OCI-LY7 (cell line): ENCODE measurements at regions not wholly inside any gene's neighbourhood (a gene's known extent, or its start where the extent isn't known, plus 50 kb on each side); places are given as distances from the start of the nearest gene placed in this dataset.

Source experiments
- BruUV-seq: library from RNA; stranded (reverse); fragments of 400-500 nt; replicated peaks from 2 replicates; lab custom pipeline; 2021; lab: Mats Ljungman, UMichigan
- CTCF ChIA-PET: fragments of 300-600 bp; sonication (Branson Sonifier 250); formaldehyde crosslinking; loops from one replicate; lab custom pipeline; 2022; ENCODE audit warnings: antibody characterized with exemption; ENCODE audit not compliant: unreplicated experiment; lab: Charles Lee
- POLR2A ChIA-PET: fragments of 300-600 bp; sonication (Branson Sonifier 250); formaldehyde crosslinking; loops from one replicate; lab custom pipeline; 2022; ENCODE audit warnings: antibody characterized with exemption; lab: Charles Lee
- DNase-seq: peaks from one replicate; pipeline ENCODE4 v3.0.0-alpha.2; 2015; ENCODE audit warnings: low spot score
- H2AFZ ChIP-seq: fragments of 200-600 bp; sonication (generic), shearing (Covaris generic); 2 replicates; pipeline ENCODE4 v1.6.1; 2014; ENCODE audit warnings: mild to moderate bottlenecking, antibody characterized with exemption, low read length, moderate library complexity
- H3K27ac ChIP-seq: fragments of 200-600 bp; sonication (generic); 2 replicates; pipeline ENCODE4 v1.5.1; 2014; ENCODE audit warnings: mixed run types, low read depth, mild to moderate bottlenecking, moderate library complexity, low read length, inconsistent platforms; ENCODE audit not compliant: poor library complexity, severe bottlenecking
- H3K36me3 ChIP-seq: fragments of 200-600 bp; sonication (generic); 2 replicates; pipeline ENCODE4 v1.6.1; 2014; ENCODE audit warnings: mild to moderate bottlenecking, antibody characterized with exemption, low read length, moderate library complexity, mixed read lengths; ENCODE audit not compliant: insufficient read depth
- H3K4me1 ChIP-seq: fragments of 200-600 bp; sonication (generic); 2 replicates; pipeline ENCODE4 v1.5.1; 2014; ENCODE audit warnings: mild to moderate bottlenecking, low read length; ENCODE audit not compliant: insufficient read depth, poor library complexity, severe bottlenecking
- H3K4me2 ChIP-seq: fragments of 200-600 bp; sonication (generic); 2 replicates; pipeline ENCODE4 v1.6.1; 2014; ENCODE audit warnings: mild to moderate bottlenecking, low read length
- H3K4me3 ChIP-seq: fragments of 200-600 bp; sonication (generic); 2 replicates; pipeline ENCODE4 v1.5.1; 2014; ENCODE audit warnings: mild to moderate bottlenecking, low read depth, low read length; ENCODE audit not compliant: poor library complexity, severe bottlenecking
- H3K79me2 ChIP-seq: fragments of 200-600 bp; sonication (generic); 2 replicates; pipeline ENCODE4 v1.6.1; 2016; ENCODE audit warnings: low read depth, mild to moderate bottlenecking, low read length, moderate library complexity, mixed read lengths; ENCODE audit not compliant: insufficient read depth
- H3K9me2 ChIP-seq: fragments of 200-600 bp; sonication (generic); 2 replicates; pipeline ENCODE4 v1.6.1; 2016; ENCODE audit warnings: mild to moderate bottlenecking, low read length, mixed read lengths; ENCODE audit not compliant: insufficient read depth
- H3K9me3 ChIP-seq: fragments of 200-600 bp; sonication (generic); 2 replicates; pipeline ENCODE4 v1.6.1; 2014; ENCODE audit warnings: mild to moderate bottlenecking, mixed run types, low read length, mixed read lengths
- H4K20me1 ChIP-seq: fragments of 200-600 bp; sonication (generic); 2 replicates; pipeline ENCODE4 v1.6.1; 2014; ENCODE audit warnings: mild to moderate bottlenecking, antibody characterized with exemption, low read length, moderate library complexity, mixed read lengths; ENCODE audit not compliant: insufficient read depth
- EZH2phosphoT487 ChIP-seq: fragments of 200-600 bp; sonication (generic); IDR thresholded peaks from 2 replicates; pipeline ENCODE4 v1.6.1; 2018; ENCODE audit warnings: low read depth, borderline replicate concordance, mild to moderate bottlenecking, mixed run types, antibody characterized with exemption, low read length, moderate library complexity, mixed read lengths
- intact Hi-C: fragments of 100-400 bp; cut with micrococcal nuclease; formaldehyde crosslinking; loops from one replicate; pipeline ENCODE4 v1.10.0; 2022; ENCODE audit not compliant: unreplicated experiment
- TF ChIP-seq, protein P1 (sequence below): fragments of 200-600 bp; sonication (generic); conservative IDR thresholded peaks from 2 replicates; pipeline ENCODE4 v1.5.1; 2014; ENCODE audit warnings: mild to moderate bottlenecking, antibody characterized with exemption, low read length, moderate library complexity, mixed read lengths

DNA sequence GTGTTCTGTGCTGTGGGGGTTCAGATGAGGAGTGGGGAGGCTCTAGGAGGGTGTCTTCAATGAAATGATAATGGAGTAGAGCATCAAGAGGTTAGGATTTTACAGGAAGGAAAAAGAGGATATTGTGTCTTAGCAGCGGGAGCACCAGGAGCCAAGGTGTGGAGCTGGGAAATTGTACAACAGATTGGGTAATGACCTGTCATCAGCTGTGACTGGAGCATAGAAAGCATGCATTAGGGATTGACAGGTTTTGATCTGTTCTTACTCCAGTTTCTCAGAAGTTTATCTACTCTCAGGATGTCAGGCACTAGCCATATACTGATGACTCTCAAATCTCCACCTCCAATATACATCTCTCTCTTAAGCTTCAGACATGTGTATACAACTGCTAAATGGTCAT, 196.9 kb downstream of the ARHGAP12 start:
- ChIA-PET POLR2A (no interaction called here), CTCF (no interaction called here)
- Histone ChIP-seq H4K20me1 (no peaks in the 10 kb centered on the region), H3K9me2 (no peaks in the 10 kb centered on the region), H3K4me3 (no peak overlapping the region), H3K27ac (no peak overlapping the region), H3K4me1 (no peaks in the 10 kb centered on the region), H2AFZ (no peak overlapping the region), H3K79me2 (no peaks in the 10 kb centered on the region), H3K36me3 (no peaks in the 10 kb centered on the region), H3K4me2 (no peak overlapping the region), H3K9me3 (no peaks in the 10 kb centered on the region)
- no peak for DNase-seq
- intact Hi-C loops = no loop called here
- no peak for TF ChIP-seq EZH2phosphoT487
- no TSS peak for BruUV-seq

DNA sequence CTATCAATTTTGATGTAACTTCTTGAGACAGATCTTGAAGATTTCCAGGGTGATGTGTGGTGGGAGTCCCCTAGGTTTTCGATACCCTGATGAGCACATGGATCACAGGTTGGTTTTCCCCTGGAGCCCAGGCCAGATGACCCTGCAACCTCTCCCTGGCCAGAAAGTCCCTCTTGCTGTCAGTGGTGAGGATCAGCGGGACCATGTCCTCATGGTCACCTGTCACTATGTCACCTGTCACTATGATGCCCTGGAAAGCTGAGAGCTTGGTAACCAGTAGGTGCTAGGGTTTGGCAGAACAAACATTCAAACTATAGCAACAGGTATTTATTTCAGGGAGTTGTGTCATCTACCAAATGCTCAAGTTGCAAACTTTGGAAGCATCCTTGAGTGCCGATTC, 197.9 kb downstream of the ARHGAP12 start:
- intact Hi-C loops = no loop called here
- ChIA-PET POLR2A (no interaction called here), CTCF (no interaction called here)
- H3K79me2 ChIP-seq = no peaks in the 10 kb centered on the region
- H4K20me1 ChIP-seq = no peaks in the 10 kb centered on the region
- no peak overlapping the region for H2AFZ ChIP-seq
- H3K9me2 ChIP-seq = no peaks in the 10 kb centered on the region
- H3K4me3 ChIP-seq = no peak overlapping the region
- no peak for TF ChIP-seq EZH2phosphoT487
- TF ChIP-seq, protein P1, sequence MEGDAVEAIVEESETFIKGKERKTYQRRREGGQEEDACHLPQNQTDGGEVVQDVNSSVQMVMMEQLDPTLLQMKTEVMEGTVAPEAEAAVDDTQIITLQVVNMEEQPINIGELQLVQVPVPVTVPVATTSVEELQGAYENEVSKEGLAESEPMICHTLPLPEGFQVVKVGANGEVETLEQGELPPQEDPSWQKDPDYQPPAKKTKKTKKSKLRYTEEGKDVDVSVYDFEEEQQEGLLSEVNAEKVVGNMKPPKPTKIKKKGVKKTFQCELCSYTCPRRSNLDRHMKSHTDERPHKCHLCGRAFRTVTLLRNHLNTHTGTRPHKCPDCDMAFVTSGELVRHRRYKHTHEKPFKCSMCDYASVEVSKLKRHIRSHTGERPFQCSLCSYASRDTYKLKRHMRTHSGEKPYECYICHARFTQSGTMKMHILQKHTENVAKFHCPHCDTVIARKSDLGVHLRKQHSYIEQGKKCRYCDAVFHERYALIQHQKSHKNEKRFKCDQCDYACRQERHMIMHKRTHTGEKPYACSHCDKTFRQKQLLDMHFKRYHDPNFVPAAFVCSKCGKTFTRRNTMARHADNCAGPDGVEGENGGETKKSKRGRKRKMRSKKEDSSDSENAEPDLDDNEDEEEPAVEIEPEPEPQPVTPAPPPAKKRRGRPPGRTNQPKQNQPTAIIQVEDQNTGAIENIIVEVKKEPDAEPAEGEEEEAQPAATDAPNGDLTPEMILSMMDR = no peak
- H3K4me1 ChIP-seq = no peaks in the 10 kb centered on the region
- no TSS peak for BruUV-seq
- H3K9me3 ChIP-seq = no peaks in the 10 kb centered on the region
- DNase-seq = no peak
- H3K27ac ChIP-seq = no peak overlapping the region
- H3K36me3 ChIP-seq = no peaks in the 10 kb centered on the region
- H3K4me2 ChIP-seq = no peak overlapping the region

DNA sequence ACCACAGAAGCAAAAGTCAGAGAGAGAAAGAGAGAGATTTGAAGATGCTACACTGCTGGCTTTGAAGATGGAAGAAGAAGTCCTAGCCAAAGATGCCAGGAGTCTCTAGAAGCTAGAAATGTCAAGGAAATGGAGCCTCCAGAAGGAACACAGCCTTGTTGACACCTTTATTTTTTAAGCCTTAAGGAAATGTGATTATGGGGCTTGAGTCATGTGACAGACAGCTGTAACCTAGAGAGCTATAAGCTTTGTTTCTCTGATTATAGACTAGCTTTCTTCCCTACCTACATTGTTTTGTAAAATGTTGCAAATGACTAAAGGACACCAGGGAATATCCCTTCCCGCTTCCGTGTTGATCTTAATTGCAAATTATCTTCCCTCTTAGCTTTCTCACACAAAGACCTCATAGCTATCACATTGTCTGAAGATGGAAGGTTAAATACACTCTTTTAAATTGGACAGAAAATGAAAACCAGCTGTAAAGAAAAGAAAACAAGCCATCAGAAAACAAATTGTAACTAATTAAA, 199.9 kb downstream of the ARHGAP12 start:
- Histone ChIP-seq H3K9me2 (no peaks in the 10 kb centered on the region), H3K79me2 (no peaks in the 10 kb centered on the region), H3K4me1 (no peaks in the 10 kb centered on the region), H3K4me3 (no peak overlapping the region), H3K27ac (no peak overlapping the region), H3K4me2 (no peak overlapping the region), H3K36me3 (no peaks in the 10 kb centered on the region), H4K20me1 (no peaks in the 10 kb centered on the region), H3K9me3 (no peaks in the 10 kb centered on the region), H2AFZ (no peak overlapping the region)
- CTCF ChIA-PET = no interaction called here
- POLR2A ChIA-PET = interaction anchor here (0.6 kb wide), 2 partner anchors 1487 to 1631 kb away, joined by 3 to 4 read pairs; no protein-coding TSS in a partner anchor
- BruUV-seq = no TSS peak
- TF ChIP-seq, protein P1 = no peak
- no peak for TF ChIP-seq EZH2phosphoT487
- no peak for DNase-seq
- intact Hi-C loops = no loop called here
